GM12872 (cell line): ENCODE measurements at regions not wholly inside any gene's neighbourhood (a gene's known extent, or its start where the extent isn't known, plus 50 kb on each side); places are given as distances from the start of the nearest gene placed in this dataset.

ENCODE experiments used
- CTCF ChIP-seq: IDR thresholded peaks from 3 replicates; pipeline ENCODE4 v1.5.1; 2011; ENCODE audit warnings: low read depth, mild to moderate bottlenecking, low read length, moderate library complexity; ENCODE audit not compliant: insufficient read depth

- TF ChIP-seq CTCF = no peak
Observed at GRCh38 chr2:15096873-15097272, 464.3 kb downstream of the NBAS start.

- no peak for TF ChIP-seq CTCF
Observed at GRCh38 chr2:15107137-15107536, 454.0 kb downstream of the NBAS start.

- no peak for TF ChIP-seq CTCF
Observed at GRCh38 chr2:15111718-15112117, 449.4 kb downstream of the NBAS start.

- TF ChIP-seq CTCF = no peak
Observed at GRCh38 chr2:15112216-15112615, 448.9 kb downstream of the NBAS start.

- TF ChIP-seq CTCF = no peak
Observed at GRCh38 chr2:15115776-15116175, 445.4 kb downstream of the NBAS start.

GRCh38 chr2:15116830-15117229 lies 444.3 kb downstream of the NBAS start:
- TF ChIP-seq CTCF = no peak
